ENCODE measurements at regions not wholly inside any gene's neighbourhood (a gene's known extent, or its start where the extent isn't known, plus 50 kb on each side); places are given as distances from the start of the nearest gene placed in this dataset.

DNA sequence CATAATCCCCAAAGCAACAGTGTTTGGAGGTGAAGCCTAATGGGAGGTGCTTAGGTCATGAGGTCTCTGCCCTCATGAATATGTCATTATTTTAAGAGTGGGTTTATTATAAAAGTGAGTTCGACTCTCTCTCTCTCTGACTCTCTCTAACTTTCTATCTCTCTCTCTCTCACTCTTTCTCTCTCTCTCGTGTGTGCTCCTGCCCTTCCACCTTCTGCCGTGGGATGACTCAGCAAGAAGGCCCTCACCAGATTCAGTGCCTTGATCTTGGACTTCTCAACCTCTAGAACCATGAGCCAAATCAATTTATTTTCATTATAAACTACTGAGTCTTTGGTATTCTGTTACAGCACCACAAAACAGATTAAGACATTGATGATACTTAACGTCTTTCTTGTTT is 53.7 kb upstream of the TANC2 start:
- POLR2A ChIA-PET: no interaction called here

More for the DNA sequence above, 53.7 kb upstream of the TANC2 start:
- Mint-ChIP-seq H3K4me3 (no peak overlapping the region), H3K27ac (no peak overlapping the region), H3K36me3 (peaks cover 7% of the 10 kb centered on the region), H3K27me3 (ENCODE audit: low read depth) (no peaks in the 10 kb centered on the region), H3K4me1 (no peaks in the 10 kb centered on the region), H3K9me3 (peaks cover 13% of the 10 kb centered on the region)
- DNase-seq (ENCODE audit: low spot score): no peak
- CTCF ChIA-PET: no interaction called here
- no peak for ATAC-seq
- TF ChIP-seq NR1H2 (CRISPR knock-in tag; IDR thresholded peaks at IDR 0.05) (no peak), ZBTB21 (CRISPR knock-in tag; IDR thresholded peaks at IDR 0.05; ENCODE audit: borderline replicate concordance) (no peak), ZNF396 (CRISPR knock-in tag; IDR thresholded peaks at IDR 0.05; ENCODE audit: borderline replicate concordance) (no peak), JUN (CRISPR knock-in tag; IDR thresholded peaks at IDR 0.05) (no peak), ZNF121 (CRISPR knock-in tag; IDR thresholded peaks at IDR 0.05) (no peak), FOXP1 (CRISPR knock-in tag; IDR thresholded peaks at IDR 0.05; ENCODE audit: borderline replicate concordance) (no peak), SOX15 (CRISPR knock-in tag; IDR thresholded peaks at IDR 0.05) (no peak)
- TF ChIP-seq, protein P1, sequence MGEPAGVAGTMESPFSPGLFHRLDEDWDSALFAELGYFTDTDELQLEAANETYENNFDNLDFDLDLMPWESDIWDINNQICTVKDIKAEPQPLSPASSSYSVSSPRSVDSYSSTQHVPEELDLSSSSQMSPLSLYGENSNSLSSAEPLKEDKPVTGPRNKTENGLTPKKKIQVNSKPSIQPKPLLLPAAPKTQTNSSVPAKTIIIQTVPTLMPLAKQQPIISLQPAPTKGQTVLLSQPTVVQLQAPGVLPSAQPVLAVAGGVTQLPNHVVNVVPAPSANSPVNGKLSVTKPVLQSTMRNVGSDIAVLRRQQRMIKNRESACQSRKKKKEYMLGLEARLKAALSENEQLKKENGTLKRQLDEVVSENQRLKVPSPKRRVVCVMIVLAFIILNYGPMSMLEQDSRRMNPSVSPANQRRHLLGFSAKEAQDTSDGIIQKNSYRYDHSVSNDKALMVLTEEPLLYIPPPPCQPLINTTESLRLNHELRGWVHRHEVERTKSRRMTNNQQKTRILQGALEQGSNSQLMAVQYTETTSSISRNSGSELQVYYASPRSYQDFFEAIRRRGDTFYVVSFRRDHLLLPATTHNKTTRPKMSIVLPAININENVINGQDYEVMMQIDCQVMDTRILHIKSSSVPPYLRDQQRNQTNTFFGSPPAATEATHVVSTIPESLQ (CRISPR knock-in tag; IDR thresholded peaks at IDR 0.05): no peak
- TF ChIP-seq, protein P2, sequence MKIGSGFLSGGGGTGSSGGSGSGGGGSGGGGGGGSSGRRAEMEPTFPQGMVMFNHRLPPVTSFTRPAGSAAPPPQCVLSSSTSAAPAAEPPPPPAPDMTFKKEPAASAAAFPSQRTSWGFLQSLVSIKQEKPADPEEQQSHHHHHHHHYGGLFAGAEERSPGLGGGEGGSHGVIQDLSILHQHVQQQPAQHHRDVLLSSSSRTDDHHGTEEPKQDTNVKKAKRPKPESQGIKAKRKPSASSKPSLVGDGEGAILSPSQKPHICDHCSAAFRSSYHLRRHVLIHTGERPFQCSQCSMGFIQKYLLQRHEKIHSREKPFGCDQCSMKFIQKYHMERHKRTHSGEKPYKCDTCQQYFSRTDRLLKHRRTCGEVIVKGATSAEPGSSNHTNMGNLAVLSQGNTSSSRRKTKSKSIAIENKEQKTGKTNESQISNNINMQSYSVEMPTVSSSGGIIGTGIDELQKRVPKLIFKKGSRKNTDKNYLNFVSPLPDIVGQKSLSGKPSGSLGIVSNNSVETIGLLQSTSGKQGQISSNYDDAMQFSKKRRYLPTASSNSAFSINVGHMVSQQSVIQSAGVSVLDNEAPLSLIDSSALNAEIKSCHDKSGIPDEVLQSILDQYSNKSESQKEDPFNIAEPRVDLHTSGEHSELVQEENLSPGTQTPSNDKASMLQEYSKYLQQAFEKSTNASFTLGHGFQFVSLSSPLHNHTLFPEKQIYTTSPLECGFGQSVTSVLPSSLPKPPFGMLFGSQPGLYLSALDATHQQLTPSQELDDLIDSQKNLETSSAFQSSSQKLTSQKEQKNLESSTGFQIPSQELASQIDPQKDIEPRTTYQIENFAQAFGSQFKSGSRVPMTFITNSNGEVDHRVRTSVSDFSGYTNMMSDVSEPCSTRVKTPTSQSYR (CRISPR knock-in tag; IDR thresholded peaks at IDR 0.05): no peak
- TF ChIP-seq, protein P3, sequence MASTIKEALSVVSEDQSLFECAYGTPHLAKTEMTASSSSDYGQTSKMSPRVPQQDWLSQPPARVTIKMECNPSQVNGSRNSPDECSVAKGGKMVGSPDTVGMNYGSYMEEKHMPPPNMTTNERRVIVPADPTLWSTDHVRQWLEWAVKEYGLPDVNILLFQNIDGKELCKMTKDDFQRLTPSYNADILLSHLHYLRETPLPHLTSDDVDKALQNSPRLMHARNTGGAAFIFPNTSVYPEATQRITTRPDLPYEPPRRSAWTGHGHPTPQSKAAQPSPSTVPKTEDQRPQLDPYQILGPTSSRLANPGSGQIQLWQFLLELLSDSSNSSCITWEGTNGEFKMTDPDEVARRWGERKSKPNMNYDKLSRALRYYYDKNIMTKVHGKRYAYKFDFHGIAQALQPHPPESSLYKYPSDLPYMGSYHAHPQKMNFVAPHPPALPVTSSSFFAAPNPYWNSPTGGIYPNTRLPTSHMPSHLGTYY (CRISPR knock-in tag; IDR thresholded peaks at IDR 0.05): no peak
- TF ChIP-seq, protein P4, sequence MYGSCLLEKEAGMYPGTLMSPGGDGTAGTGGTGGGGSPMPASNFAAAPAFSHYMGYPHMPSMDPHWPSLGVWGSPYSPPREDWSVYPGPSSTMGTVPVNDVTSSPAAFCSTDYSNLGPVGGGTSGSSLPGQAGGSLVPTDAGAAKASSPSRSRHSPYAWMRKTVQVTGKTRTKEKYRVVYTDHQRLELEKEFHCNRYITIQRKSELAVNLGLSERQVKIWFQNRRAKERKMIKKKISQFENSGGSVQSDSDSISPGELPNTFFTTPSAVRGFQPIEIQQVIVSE (CRISPR knock-in tag; IDR thresholded peaks at IDR 0.05; ENCODE audit: borderline replicate concordance): no peak
- TF ChIP-seq, protein P5, sequence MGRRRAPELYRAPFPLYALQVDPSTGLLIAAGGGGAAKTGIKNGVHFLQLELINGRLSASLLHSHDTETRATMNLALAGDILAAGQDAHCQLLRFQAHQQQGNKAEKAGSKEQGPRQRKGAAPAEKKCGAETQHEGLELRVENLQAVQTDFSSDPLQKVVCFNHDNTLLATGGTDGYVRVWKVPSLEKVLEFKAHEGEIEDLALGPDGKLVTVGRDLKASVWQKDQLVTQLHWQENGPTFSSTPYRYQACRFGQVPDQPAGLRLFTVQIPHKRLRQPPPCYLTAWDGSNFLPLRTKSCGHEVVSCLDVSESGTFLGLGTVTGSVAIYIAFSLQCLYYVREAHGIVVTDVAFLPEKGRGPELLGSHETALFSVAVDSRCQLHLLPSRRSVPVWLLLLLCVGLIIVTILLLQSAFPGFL (CRISPR knock-in tag; IDR thresholded peaks at IDR 0.05; ENCODE audit: borderline replicate concordance): no peak
- TF ChIP-seq, protein P6, sequence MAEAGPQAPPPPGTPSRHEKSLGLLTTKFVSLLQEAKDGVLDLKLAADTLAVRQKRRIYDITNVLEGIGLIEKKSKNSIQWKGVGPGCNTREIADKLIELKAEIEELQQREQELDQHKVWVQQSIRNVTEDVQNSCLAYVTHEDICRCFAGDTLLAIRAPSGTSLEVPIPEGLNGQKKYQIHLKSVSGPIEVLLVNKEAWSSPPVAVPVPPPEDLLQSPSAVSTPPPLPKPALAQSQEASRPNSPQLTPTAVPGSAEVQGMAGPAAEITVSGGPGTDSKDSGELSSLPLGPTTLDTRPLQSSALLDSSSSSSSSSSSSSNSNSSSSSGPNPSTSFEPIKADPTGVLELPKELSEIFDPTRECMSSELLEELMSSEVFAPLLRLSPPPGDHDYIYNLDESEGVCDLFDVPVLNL (CRISPR knock-in tag; IDR thresholded peaks at IDR 0.05; ENCODE audit: borderline replicate concordance, low read depth): no peak
- TF ChIP-seq, protein P7, sequence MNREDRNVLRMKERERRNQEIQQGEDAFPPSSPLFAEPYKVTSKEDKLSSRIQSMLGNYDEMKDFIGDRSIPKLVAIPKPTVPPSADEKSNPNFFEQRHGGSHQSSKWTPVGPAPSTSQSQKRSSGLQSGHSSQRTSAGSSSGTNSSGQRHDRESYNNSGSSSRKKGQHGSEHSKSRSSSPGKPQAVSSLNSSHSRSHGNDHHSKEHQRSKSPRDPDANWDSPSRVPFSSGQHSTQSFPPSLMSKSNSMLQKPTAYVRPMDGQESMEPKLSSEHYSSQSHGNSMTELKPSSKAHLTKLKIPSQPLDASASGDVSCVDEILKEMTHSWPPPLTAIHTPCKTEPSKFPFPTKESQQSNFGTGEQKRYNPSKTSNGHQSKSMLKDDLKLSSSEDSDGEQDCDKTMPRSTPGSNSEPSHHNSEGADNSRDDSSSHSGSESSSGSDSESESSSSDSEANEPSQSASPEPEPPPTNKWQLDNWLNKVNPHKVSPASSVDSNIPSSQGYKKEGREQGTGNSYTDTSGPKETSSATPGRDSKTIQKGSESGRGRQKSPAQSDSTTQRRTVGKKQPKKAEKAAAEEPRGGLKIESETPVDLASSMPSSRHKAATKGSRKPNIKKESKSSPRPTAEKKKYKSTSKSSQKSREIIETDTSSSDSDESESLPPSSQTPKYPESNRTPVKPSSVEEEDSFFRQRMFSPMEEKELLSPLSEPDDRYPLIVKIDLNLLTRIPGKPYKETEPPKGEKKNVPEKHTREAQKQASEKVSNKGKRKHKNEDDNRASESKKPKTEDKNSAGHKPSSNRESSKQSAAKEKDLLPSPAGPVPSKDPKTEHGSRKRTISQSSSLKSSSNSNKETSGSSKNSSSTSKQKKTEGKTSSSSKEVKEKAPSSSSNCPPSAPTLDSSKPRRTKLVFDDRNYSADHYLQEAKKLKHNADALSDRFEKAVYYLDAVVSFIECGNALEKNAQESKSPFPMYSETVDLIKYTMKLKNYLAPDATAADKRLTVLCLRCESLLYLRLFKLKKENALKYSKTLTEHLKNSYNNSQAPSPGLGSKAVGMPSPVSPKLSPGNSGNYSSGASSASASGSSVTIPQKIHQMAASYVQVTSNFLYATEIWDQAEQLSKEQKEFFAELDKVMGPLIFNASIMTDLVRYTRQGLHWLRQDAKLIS (CRISPR knock-in tag; IDR thresholded peaks at IDR 0.05; ENCODE audit: borderline replicate concordance): no peak
- TF ChIP-seq, protein P8, sequence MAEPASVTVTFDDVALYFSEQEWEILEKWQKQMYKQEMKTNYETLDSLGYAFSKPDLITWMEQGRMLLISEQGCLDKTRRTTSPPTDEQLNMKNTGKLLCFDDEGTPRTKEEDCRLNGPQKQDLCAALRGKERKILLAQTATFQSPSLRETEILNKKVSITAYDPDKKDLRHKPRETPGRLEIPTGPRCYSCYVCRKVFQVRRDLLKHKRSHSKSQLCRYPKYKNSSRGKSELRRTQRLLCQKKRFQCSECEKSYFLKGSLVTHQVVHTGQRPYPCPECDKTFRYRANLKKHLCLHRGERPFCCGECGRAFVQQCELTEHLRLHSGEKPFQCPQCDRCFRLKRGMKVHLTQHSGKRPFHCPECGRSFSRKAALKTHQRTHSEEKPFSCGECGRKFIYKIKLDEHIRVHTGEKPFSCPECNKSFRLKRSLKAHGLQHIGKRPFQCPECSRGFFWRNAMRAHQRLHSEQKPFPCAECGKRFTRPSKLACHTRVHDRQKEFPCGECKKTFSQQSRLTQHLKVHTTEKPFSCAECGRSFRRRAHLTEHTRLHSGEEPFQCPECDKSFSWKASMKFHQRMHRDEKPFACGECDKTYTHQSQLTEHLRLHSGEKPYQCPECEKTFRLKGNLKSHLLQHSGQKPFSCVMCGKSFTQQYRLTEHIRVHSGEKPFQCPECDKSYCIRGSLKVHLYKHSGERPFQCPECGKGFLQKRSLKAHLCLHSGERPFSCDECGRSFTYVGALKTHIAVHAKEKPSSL (CRISPR knock-in tag; conservative IDR thresholded peaks at IDR 0.05): no peak
